ENCODE measurements at regions not wholly inside any gene's neighbourhood (a gene's known extent, or its start where the extent isn't known, plus 50 kb on each side); places are given as distances from the start of the nearest gene placed in this dataset.

- DNase-seq (ENCODE audit: low spot score), result no peak
Observed at GRCh38 chr4:129167640-129168260, 71.8 kb downstream of the C4orf33 start.

- DNase-seq (ENCODE audit: low spot score), result no peak
Observed at GRCh38 chr4:129172181-129172580, 76.2 kb downstream of the C4orf33 start.

DNA sequence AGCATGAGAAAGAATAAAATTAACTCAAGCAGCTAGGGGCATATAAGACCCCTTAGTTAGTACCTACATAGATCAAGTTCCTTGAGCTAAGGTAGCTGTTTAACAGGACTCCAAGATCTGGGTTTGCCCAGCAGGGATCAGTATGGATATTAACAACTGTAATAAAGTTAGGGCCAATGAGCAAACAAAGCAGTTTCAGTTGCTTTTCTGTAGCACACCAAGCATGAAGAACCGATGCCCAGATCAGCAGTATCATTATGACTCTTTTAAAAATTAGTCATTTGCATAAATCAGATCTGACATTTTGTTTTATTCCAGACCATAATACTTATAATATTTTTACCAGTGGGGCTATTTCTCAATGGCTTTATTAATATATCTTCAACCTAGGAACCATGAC, 80.9 kb downstream of the C4orf33 start:
- no peak for DNase-seq (ENCODE audit: low spot score)

DNA sequence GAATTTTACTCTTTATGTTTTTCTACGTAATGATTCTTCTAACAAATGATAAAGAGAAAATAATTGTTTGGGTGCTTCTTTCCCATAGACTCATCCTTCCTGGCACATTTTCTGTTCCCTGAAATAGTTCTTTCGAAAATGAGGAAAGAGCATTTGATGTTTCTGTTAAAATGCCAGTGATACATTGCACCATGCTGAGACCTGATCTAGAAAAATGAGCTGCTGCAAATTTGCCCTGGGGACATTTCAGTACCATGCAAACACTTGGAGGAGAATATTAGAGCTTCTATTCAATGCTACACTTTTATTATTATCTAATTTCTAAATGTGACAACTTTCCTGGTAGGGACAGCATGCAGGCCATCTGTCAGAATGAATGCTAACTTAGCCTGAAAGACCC, 83.3 kb downstream of the C4orf33 start:
- no peak for DNase-seq (ENCODE audit: low spot score)

DNA sequence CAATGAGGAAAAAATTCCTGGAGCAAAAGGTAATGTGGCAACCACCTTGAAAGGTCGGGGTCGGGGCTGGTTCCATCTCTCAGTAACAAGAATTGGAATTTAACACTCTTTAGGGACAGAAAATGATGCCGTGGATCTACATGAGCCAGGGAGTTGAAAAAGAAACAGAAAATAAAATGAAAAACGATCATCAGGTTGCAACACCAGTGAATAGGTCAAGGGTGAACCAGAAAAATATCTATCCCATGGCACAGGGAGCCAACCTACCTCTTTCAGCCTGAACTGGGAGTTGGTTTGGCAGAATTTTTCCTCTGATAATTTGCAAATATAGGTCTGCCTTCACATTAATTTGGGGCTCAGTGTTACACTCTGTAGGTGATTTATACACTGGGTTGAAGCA, 93.7 kb downstream of the C4orf33 start:
- no peak for DNase-seq (ENCODE audit: low spot score)

DNA sequence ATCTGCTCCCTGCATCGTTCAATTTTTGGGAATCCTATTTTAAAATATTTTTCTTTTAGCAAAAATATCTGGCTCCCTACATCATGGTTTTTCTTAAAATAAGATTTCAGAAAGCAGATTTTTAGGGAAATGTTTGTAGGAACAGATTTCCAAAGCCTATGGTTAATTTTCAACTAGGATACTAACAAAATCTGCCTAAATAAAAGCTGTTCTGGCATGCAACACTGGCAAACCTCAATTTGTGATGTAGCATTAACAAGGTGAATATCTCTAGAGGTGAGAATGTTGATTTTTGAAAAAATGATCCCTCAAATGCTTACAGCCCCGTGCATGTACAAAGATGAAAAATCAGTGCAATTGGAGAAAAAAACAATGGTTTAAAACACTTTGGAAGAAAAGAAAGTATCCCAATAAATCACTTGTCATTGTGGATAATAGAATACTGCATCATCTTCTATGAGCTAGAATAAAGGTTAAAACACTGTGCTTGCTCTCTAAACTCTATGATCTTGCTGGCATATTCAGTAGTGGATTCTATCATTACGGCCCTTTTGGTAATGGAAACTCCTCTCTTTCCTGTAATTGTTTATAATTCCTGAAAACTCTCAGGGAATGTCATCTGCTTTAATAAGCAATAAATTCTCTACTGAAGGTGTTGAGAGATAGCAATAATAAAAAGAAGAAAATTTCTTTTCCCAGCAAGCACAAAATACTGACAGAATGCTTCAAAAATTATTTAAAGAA, 97.6 kb downstream of the C4orf33 start:
- DNase-seq (ENCODE audit: low spot score), result no peak

GRCh38 chr4:129208481-129208880, 112.5 kb downstream of the C4orf33 start:
- no peak for DNase-seq (ENCODE audit: low spot score)

DNA sequence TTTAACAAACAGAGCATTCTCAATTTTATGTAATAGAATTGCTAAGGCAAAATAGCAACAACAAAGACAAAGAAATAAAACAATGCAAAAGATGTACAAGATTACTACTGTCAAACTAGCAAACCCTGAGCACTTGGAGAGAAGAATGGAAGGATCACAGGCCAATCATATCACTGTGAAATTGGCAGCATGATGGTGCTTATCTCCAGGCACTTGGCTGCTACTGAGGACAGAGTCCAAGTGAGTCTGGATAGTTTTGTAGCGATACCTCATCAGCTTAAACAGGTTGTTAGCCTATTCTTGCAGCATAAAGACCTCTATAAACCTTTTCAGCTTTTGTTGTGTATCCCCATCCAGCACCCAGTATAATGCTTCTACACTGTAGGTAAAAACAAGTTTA, 117.7 kb downstream of the C4orf33 start:
- no peak for DNase-seq (ENCODE audit: low spot score)

GRCh38 chr4:129218360-129218759, 122.4 kb downstream of the C4orf33 start:
- DNase-seq (ENCODE audit: low spot score), result no peak

DNA sequence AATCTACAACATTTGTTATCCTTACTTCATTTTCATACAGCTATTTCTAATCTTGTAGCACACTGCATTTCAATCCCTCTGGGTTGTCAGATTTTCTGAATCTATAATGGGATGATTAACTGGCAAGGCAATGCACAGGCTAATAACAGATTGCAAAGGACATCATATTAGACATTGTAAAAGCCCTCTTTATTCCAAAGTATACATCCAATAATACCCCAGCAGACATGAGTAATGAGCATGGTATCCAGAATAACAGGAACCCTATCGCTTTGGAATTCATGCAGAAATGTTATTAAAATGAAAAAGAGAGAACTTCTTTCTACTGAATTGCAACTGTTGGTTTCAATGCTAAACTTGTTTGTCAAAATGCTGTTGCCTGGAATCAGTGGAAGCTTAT, 122.9 kb downstream of the C4orf33 start:
- no peak for DNase-seq (ENCODE audit: low spot score)

DNA sequence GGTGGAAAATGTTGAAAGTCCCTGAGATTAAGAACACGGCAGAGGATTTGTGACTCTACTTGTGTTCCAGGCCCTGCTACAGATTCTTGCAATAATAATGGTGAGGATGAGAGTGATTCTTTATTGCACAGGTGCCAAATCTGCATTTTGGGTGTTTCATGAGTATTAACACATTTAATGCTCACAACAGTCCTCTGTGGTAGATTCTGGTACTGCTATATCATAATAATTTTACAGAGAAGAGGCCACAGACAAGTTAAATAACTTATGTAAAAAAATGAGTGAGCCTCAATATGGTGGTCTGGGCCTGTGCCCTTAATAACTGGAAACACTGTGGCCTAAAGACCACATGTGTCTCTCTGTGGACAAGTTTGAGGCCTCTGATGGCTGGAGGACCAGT, 124.3 kb downstream of the C4orf33 start:
- no peak for DNase-seq (ENCODE audit: low spot score)

DNA sequence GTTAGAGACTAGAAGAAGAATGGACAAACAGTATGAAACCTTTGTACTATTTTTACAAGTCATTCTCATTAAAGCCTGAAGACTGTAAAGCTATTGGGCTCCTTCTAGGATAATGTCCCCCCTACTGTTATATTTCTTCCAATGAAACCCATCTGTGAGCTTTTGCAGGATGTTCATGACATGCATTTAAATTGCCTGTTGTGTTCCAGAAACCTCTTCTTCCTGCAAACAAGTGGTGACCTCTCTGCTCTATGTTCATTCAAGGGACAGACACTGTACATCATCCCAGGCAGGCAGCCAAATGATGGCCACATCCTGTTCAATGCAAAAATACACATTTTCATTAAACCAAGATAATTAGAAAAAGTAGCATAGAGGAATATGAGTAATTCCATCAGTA, 128.0 kb downstream of the C4orf33 start:
- no peak for DNase-seq (ENCODE audit: low spot score)

DNA sequence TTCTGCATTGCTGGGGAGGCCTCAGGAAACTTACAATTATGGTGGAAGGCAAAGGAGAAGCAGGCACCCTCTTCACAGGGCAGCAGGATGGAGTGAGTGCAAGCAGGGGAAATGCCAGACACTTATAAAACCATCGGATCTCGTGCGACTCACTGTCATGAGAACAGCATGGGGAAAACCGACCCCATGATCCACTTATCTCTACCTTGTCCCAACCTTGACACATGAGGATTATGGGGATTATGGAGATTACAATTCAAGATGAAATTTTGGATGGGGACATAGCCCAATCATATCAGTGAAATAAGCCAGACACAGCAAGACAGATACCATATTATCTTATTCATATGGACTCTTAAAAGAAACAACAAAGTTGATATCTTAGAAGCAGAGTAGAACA, 134.9 kb downstream of the C4orf33 start:
- no peak for DNase-seq (ENCODE audit: low spot score)

GRCh38 chr4:129231945-129232588, 136.1 kb downstream of the C4orf33 start:
- DNase-seq (ENCODE audit: low spot score), result no peak

GRCh38 chr4:129232589-129233337, 136.8 kb downstream of the C4orf33 start:
- DNase-seq (ENCODE audit: low spot score), result no peak

DNA sequence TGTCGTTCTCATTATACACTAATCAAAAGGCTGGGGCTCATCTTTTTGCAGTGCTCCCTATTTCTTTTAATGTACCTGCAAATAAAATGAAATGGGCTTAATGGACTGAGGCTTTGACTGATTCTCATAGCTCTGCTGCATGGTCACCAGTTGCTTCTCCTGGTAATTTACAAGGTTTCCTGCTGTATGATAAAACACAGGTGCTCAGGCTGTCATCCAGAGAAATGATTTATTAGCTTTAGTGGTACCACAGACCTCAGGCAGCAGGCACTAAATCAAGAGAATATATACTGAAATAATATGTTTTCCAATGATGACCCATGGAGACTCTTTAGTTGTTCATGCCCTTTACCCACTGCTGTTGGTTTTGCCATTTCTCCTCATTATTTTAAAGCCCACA, 137.7 kb downstream of the C4orf33 start:
- DNase-seq (ENCODE audit: low spot score), result no peak

GRCh38 chr4:129236351-129236750, 140.4 kb downstream of the C4orf33 start:
- no peak for DNase-seq (ENCODE audit: low spot score)

- no peak for DNase-seq (ENCODE audit: low spot score)
Observed at GRCh38 chr4:129239088-129239487, 143.1 kb downstream of the C4orf33 start.

GRCh38 chr4:129240816-129241215, 144.9 kb downstream of the C4orf33 start:
- no peak for DNase-seq (ENCODE audit: low spot score)

DNA sequence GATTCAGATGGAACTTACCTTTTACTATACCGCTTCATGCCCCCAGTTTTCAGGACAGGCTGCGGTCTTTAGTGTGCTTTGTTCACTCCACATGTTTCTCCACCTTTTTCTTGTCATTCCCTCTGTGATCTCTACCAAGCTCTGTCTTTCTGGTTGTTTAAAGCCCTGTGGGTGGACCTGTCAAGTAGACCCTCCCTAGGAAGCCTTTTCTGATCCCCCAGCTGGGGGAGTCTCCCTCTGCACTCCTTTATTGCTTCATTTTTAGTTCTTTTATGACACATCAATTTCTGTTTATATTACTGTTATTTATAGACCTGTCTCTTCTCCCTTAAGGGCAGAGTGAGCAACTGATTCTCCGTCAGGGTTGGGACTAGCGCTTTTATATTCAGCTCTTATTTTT, 150.2 kb downstream of the C4orf33 start:
- no peak for DNase-seq (ENCODE audit: low spot score)

DNA sequence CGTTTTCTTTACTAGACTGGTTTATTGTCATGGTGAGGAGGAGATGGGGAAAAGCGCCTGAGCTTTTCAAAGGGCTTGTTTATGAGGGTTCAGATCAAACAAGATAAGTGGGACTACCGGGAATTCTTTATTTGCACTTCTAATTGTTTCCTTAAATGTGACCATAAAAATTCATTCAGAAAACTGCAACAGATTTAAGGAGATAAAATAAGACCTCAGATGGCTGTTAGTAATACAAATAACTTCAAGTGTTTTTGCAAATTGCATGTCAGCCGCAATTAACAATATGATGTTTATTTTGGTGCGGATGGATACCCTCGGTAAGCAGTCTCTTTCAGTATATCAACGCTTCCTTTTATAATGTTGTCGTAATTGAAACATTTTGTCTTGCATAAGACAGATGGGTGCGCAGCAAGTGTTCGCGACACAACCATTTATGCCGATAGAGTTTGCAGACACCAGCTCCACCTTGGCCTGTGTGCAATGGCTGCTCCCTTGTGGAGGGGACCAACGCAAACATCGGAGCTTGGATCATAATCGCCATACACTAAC, 151.0 kb downstream of the C4orf33 start:
- DNase-seq (ENCODE audit: low spot score), result no peak

GRCh38 chr4:129248621-129249020, 152.7 kb downstream of the C4orf33 start:
- no peak for DNase-seq (ENCODE audit: low spot score)

Data from HuH-7 (cell line).